Endodermal cell (in vitro differentiated cells): ENCODE measurements at regions not wholly inside any gene's neighbourhood (a gene's known extent, or its start where the extent isn't known, plus 50 kb on each side); places are given as distances from the start of the nearest gene placed in this dataset.
A peak's percentile ranks its signal among the peaks of the same experiment; 100 is the strongest.

Source experiments
- DNase-seq: peaks from one replicate; pipeline ENCODE4 v3.0.0-alpha.2; 2017
- H3K27ac ChIP-seq: 2 replicates; pipeline ENCODE4 v1.5.1; 2013; ENCODE audit warnings: mild to moderate bottlenecking, low read depth, low read length, moderate library complexity
- H3K27me3 ChIP-seq: 2 replicates; pipeline ENCODE4 v1.6.1; 2013; ENCODE audit warnings: mild to moderate bottlenecking, low read length, moderate library complexity; ENCODE audit not compliant: insufficient read depth, control insufficient read depth, poor library complexity, severe bottlenecking
- H3K36me3 ChIP-seq: 2 replicates; pipeline ENCODE4 v1.7.0; 2013; ENCODE audit warnings: mild to moderate bottlenecking, low read length, moderate library complexity; ENCODE audit not compliant: control insufficient read depth, insufficient read depth
- H3K4me1 ChIP-seq: one replicate; pipeline ENCODE4 v1.7.0; 2013; ENCODE audit warnings: low read length; ENCODE audit not compliant: control insufficient read depth, insufficient read depth
- H3K4me3 ChIP-seq: 2 replicates; pipeline ENCODE4 v1.5.1; 2013; ENCODE audit warnings: mild to moderate bottlenecking, low read length, moderate library complexity
- H3K9ac ChIP-seq: 2 replicates; pipeline ENCODE4 v1.6.1; 2013; ENCODE audit warnings: mild to moderate bottlenecking, low read length, moderate library complexity; ENCODE audit not compliant: poor library complexity, severe bottlenecking; ENCODE audit errors: extremely low read depth
- H3K9me3 ChIP-seq: 2 replicates; pipeline ENCODE4 v1.6.1; 2013; ENCODE audit warnings: mild to moderate bottlenecking, low read length, moderate library complexity; ENCODE audit not compliant: control insufficient read depth
- H3K27ac Mint-ChIP-seq: 2 replicates; pipeline ENCODE4 v1.8.0; 2020; ENCODE audit warnings: mixed read lengths
- H3K27me3 Mint-ChIP-seq: 2 replicates; pipeline ENCODE4 v1.8.0; 2021; ENCODE audit warnings: mild to moderate bottlenecking, mixed read lengths; ENCODE audit not compliant: insufficient read depth
- H3K36me3 Mint-ChIP-seq: 2 replicates; pipeline ENCODE4 v1.8.0; 2020; ENCODE audit warnings: low read depth, mixed read lengths
- H3K4me1 Mint-ChIP-seq: 2 replicates; pipeline ENCODE4 v1.8.0; 2020; ENCODE audit warnings: mixed read lengths
- H3K4me3 Mint-ChIP-seq: 2 replicates; pipeline ENCODE4 v1.8.0; 2020; ENCODE audit warnings: mild to moderate bottlenecking, moderate library complexity, mixed read lengths
- H3K9me3 Mint-ChIP-seq: 2 replicates; pipeline ENCODE4 v1.8.0; 2020; ENCODE audit warnings: mild to moderate bottlenecking, mixed read lengths
- WGBS, 2 experiments: methylation state at CpG; one replicate each; pipeline versions ENCODE4 v1.1.5 to v1.1.7; 2013; ENCODE audit warnings: missing lambda C conversion rate in 2 of 2, mixed read lengths in 1 of 2; ENCODE audit not compliant: insufficient coverage in 1 of 2, insufficient read length in 1 of 2; 5-methylcytosine and 5-hydroxymethylcytosine counted together
- TF ChIP-seq, protein P1 (sequence below): fragments of 200-600 bp; sonication (generic); conservative IDR thresholded peaks from 2 replicates; pipeline ENCODE4 v1.5.0; 2021; ENCODE audit warnings: antibody characterized with exemption, mild to moderate bottlenecking

DNA sequence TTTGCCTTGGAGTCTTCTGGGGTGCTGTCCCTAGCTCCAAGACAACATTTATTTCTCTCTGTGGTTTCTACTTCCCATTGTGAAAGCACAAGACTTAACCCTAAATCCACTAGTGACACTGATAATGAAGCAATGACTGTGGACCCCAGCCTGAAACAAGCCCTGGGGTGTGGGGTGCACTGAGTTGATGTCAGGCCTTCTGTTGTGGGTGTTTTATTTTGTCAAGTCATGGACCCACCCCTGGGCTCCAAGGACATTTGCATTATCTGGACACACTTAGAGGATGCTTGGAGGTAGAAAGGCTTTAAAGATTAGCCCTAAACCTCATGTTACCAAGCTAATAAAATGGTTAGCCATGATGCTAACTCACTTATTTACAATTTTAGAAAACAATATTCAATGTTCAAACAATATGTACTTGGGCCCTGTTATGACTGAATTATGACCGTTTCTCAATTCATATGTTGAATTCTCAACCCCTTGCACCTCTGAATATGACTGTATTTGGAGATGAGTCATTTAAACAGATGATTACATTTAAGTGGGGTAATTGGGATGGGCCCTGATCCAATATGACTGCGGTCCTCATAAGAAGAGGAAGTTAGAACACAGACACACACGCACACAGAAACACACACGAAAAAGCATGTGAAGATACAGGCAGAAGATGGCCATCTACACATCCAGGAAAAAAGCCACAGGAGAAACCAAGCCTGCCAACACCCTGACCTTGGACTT, 137.2 kb upstream of the IGFBP3 start:
- H3K4me1 Mint-ChIP-seq: no peaks in the 10 kb centered on the region
- no peaks in the 10 kb centered on the region for H3K36me3 Mint-ChIP-seq
- no peaks in the 10 kb centered on the region for H3K9me3 Mint-ChIP-seq
- H3K4me3 Mint-ChIP-seq: no peak overlapping the region
- DNase-seq: no peak
- Histone ChIP-seq H3K27me3 (no peaks in the 10 kb centered on the region), H3K4me3 (no peak overlapping the region), H3K36me3 (no peaks in the 10 kb centered on the region), H3K27ac (no peak overlapping the region), H3K9me3 (no peaks in the 10 kb centered on the region), H3K9ac (no peak overlapping the region), H3K4me1 (no peaks in the 10 kb centered on the region)
- no peaks in the 10 kb centered on the region for H3K27me3 Mint-ChIP-seq
- peak overlapping the region; percentile 45 for H3K27ac Mint-ChIP-seq
- TF ChIP-seq, protein P1, sequence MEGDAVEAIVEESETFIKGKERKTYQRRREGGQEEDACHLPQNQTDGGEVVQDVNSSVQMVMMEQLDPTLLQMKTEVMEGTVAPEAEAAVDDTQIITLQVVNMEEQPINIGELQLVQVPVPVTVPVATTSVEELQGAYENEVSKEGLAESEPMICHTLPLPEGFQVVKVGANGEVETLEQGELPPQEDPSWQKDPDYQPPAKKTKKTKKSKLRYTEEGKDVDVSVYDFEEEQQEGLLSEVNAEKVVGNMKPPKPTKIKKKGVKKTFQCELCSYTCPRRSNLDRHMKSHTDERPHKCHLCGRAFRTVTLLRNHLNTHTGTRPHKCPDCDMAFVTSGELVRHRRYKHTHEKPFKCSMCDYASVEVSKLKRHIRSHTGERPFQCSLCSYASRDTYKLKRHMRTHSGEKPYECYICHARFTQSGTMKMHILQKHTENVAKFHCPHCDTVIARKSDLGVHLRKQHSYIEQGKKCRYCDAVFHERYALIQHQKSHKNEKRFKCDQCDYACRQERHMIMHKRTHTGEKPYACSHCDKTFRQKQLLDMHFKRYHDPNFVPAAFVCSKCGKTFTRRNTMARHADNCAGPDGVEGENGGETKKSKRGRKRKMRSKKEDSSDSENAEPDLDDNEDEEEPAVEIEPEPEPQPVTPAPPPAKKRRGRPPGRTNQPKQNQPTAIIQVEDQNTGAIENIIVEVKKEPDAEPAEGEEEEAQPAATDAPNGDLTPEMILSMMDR: no peak
- 100% methylated on average over 3 to 4 of the region's 4 CpGs for WGBS, 2 experiments

DNA sequence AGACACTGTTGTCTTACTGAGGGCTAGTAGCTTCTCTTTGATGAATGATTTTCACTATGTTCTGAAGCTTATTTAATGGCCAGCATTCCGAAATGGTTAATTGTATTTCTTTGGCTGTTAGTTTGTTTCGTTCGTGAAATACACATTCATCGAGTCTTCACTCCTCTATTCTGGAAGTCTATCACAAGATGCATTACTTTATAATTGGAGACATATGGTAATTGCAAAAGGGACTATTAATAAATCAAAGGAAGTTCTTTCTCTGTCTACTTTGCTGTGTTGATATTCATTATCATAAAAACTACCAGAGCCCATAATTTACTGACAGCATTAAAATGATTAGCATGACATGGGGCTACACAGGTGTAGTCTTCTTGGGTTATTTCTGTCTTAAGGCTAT, 133.8 kb upstream of the IGFBP3 start:
- H3K27ac Mint-ChIP-seq: no peak overlapping the region
- Histone ChIP-seq H3K9me3 (no peaks in the 10 kb centered on the region), H3K9ac (no peak overlapping the region), H3K27ac (no peak overlapping the region), H3K4me3 (no peak overlapping the region), H3K27me3 (no peaks in the 10 kb centered on the region), H3K4me1 (no peaks in the 10 kb centered on the region), H3K36me3 (no peaks in the 10 kb centered on the region)
- no peaks in the 10 kb centered on the region for H3K27me3 Mint-ChIP-seq
- no peaks in the 10 kb centered on the region for H3K9me3 Mint-ChIP-seq
- TF ChIP-seq, protein P1: no peak
- 96% methylated on average over 4 of the region's 4 CpGs; no CpG with 5 or more reads in 1 of the 2 experiments for WGBS, 2 experiments
- no peaks in the 10 kb centered on the region for H3K4me1 Mint-ChIP-seq
- H3K4me3 Mint-ChIP-seq: no peak overlapping the region
- H3K36me3 Mint-ChIP-seq: no peaks in the 10 kb centered on the region
- no peak for DNase-seq

DNA sequence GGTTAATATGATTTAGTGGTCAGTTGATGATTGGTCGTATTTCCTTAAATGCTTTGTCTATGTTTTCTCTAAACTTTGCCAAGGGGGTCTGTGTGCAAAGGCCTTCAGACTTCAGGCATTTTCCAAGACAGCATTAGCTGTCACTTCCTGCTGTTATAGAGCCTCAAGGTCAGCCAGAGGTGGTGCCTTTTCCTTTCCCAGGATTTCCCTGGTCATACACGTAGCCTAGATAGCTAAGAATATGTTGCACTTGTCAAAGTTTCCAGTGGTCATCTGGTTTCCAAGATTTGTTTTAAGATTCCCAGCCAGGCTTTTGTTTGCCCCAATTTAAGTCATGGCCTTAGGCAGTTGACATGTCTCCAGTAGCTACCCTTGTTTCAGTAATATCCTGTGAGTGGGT, 133.2 kb upstream of the IGFBP3 start:
- Mint-ChIP-seq H3K9me3 (no peaks in the 10 kb centered on the region), H3K27me3 (no peaks in the 10 kb centered on the region), H3K4me1 (no peaks in the 10 kb centered on the region), H3K4me3 (no peak overlapping the region), H3K36me3 (no peaks in the 10 kb centered on the region), H3K27ac (no peak overlapping the region)
- Histone ChIP-seq H3K4me1 (no peaks in the 10 kb centered on the region), H3K9ac (no peak overlapping the region), H3K27me3 (no peaks in the 10 kb centered on the region), H3K27ac (no peak overlapping the region), H3K9me3 (no peaks in the 10 kb centered on the region), H3K4me3 (no peak overlapping the region), H3K36me3 (no peaks in the 10 kb centered on the region)
- no peak for DNase-seq
- 89 to 100% methylated on average over 1 to 2 of the region's 2 CpGs for WGBS, 2 experiments
- TF ChIP-seq, protein P1: no peak
